Stimulated activated CD4-positive, alpha-beta T cell treated with anti-CD3 and anti-CD28 coated beads, Interleukin-15, amount 100 ng/mL, for 24 hours (primary cell): ENCODE measurements at regions not wholly inside any gene's neighbourhood (a gene's known extent, or its start where the extent isn't known, plus 50 kb on each side); places are given as distances from the start of the nearest gene placed in this dataset.

Source experiments
- DNase-seq: peaks from one replicate; pipeline ENCODE4 v3.0.0-alpha.2; 2020

DNA sequence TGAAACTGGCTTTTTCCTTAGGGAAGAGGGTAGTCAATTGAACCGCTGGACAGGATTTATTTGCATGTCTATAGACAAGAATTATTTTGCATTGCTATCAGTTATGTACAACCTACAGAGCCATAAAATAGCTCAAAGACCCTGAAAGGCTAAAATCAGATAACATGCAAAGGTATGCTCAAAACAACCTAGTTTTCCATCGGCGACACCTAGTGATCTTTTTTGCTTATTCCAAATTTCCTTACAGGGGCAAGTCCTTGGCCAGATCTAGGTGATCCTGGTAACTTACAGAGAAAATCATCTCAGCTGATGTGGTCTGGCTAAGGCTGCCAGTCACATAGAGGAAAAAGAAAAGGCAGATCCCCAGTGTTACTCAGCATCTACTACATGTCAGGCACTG lies 141.2 kb upstream of the RPL38 start:
- DNase-seq: no peak

DNA sequence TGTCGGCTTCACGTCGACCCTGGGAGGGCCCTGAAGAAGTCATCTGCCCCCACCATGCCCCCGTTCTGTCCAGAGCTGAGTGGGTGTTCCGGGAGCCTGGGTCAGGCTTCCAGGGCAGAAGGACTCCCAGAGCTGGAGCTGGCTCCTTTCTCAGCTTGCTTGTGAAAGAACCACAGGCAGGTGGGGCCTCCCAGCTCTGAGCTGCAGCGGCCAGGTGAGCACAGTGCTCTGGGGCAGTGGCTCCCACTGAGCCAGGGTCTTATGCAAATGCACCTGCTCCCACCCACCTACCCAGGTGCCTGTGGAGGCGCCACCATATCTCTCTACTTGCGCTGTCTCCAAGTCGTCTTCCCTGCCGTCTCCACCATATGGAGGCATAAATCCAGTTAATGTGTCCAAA lies 140.0 kb upstream of the RPL38 start:
- no peak for DNase-seq

DNA sequence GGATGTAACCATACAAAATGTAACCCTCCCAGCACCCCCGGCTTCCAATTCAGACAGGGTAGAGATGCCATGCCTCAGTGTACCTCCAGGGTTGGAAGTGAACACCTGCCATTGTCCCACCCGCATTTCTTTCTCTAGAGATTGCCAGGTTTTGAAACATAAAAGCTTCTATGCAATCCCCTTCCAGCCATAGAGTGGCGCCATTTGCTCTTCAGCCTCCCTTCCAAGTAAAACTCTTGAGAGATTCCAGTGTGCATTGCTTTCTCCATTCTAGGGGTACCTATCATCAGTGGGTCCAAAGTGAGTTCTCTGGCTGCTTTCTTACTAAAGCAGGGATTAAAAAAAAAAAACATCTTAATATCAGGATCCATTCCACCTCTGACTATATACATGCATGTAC lies 133.1 kb upstream of the RPL38 start:
- DNase-seq: no peak

DNA sequence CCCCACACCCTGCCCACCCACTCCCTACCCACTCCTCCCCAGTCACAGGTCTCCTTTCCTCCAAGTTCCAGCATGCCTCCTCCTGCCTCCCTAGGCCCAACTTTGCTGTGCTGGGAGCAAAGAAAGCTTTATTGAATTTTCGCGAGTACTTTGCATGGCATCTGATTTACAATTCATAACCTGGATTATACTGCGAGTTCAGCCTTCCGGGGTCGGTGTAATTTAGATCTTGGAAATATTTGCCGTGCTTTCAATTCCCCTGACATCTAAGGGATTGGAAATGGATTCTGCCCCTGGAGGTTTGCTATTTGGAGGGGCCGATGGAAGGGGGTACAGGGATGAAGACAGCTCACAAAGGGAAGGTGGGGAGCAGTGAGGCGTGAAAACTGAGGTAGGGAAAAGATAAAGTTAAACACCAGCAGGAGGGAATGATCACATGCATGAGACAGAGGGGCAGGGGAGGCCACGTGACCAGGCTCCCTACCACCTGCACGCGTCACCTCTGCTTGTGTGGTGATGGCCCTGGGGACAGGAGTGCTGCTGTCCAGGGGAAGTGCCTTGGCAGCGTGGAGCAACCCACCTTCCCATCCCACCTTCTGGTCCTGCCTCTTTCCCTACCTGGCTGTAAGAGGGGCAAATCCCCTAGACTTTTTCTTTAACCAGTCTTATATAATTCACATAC lies 132.3 kb upstream of the RPL38 start:
- no peak for DNase-seq

DNA sequence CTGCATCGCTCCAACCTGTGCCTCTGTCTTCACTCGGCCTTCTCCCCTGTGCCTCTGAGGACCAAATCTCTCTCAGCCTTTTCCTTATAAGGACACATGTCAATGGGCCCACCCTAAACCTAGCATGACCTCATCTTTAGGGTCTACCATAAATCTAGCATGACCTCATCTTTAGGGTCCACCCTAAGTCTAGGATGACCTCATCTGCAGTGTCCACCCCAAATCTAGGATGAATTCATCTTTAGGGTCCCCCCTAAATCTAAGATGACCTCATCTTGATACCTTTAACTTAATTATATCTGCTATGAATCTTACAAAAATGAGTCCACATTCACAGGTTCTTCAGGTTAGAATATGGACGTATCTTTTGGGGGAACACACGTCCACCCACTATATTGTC lies 131.1 kb upstream of the RPL38 start:
- DNase-seq: no peak

DNA sequence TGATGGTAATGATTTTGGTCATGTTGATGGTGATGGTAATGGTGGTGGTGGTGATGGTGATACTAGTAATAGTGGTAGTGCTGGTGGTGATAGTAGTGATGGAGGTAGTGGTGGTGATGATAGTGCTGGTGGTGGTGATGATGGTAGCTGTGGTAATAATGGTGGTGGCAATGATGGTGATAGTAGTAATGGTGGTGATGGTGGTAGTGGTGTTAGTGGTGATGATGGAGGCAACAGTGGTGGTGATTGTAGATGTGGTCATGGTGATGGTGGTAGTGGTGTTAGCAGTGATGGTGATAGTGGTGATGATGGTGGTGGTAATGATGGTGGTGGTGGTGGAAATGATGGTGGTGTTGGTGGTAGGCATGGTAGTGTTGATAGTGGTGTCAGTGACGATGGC lies 127.0 kb upstream of the RPL38 start:
- no peak for DNase-seq

DNA sequence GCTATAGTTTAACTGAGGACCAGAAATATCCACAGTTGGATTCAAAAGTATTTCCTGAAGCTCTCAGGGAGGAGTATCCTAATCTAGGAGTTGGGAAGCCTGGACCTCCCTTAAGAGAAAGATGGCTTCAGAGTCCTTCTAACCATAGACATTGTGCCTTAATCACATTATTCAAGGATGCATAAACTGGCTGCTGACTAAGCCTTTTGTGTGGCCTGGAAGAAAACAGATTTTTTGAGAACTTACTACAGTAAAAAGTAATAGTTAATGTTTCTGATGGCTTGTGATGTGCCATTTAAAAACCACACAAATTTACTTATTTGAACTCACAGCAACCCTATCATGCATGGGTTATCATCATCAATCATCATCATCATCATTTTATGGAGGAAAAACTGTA lies 126.2 kb upstream of the RPL38 start:
- no peak for DNase-seq

DNA sequence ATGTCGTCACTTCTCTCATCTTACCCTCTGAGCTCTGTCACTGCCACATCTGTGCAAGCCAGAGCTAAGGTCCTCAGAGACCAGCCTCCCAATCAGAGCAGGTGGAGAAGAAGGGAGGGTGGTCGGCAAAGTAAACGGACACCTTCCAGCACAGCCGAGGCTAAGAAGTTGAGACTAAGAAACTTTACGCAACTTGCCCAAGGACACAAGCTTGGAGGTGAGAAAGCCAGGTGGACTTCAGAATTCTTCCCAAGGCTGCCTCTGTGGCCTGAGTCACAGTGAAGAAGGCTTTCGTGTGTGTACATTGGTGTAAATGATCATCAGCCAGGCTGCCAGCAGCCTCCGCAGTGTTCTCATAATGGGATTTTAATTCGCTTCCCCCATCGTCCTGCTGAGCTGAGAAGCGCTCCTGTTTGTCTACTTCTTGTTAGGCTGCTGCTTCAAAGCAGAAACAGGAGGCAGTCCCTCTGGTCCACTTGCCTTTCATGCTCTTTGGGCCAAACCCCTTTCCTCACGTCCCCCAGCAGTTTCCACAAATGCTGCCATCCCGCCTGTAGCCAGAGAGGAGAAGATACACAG lies 125.0 kb upstream of the RPL38 start:
- no peak for DNase-seq

DNA sequence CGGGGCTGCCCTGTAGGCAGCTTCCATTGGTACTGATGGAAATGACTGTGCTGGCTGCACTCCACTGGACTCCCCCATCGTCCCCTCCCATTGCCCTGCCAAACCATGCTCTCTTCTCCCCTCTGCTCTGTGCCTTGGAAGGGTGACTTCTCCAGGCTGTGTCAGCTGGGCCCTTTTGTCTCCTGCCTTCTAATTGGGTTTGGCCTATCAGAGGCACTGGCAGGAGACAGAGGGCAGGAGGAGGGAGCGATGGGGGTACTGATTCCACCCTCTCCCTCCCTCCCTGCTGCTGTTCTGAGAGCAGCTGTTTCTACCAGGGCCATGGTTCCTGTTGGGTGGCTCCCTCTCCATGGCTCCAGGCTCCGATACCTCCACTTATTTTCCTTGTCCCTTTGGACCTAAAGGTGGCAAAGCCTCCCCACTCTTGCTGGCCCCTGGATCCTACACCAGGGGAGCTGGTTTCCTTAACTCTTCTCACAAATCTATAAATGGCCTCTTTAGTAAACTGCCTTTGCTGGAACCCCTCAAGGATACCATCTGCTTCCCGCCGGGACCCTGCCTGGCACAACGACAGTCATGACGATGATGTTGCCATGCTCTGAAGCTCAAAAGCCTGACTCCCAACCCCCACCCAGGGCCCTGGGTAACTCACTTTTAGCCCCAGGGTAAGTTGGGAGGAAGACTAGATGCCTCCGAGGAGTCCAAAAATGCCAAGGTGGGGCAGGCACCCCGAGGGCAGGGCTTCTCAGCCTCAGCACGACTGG lies 123.8 kb upstream of the RPL38 start:
- no peak for DNase-seq

DNA sequence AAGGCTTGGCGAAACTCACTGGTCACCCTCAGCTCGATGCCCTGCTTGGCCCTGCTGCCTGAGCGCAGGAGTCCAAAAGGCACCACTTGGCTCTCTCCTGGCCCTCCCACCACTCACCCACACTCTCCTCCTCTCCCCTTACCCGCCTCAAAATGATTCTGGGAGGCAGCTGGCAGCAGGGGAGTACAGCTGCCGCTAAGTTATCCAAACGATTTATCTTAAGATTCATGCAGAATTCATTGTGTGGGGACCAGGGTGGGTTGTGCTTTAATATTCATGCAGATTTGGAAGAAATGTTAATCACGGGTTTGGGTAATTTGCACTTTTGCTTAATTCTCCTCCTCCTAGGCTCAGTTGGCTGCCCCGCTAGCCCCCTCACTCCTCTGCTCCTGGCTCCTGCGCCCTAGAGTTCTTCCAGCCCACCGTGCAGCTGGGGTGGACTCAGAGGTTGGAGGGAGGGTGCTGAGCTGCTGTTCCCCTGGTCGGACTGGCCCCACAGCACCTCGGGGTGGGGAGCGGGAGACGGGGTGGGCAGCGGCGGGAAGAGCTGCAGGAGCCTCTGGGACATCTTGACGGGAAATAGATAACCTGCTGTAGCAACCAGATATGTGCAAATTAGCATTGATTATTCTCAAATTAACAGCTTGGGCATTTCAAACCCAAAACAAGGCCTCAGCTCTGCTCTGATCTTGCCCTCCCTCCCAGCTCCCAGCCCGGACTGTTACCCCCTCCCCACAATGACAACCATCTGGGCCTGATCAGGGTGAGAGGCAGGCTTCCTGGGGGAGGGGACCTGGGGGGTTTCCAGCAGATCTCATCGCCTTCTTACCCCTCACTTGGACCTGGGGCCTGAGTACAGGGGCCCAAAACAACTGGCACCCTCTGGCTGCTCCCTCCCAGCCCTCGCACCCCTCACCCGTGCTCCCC lies 122.6 kb upstream of the RPL38 start:
- no peak for DNase-seq

DNA sequence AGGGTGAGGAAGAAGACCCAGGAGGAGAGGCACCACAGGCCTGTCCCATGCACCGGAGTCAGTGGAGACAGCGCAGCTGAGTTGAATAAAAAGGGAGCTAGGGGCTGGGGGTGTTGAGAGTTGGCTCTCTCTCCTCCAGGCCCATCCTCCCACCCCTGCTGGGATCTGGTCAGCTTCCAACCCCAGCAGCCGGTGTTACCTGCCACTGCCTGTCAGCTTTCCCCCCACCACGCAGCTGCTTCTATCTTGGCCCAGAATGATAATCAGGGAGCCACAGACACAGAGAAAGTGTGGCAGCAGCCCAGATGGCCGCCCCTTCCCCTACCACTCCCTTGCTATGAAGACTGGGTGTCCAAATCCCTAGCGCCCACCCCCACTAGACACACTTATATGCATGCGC lies 120.6 kb upstream of the RPL38 start:
- DNase-seq: no peak

DNA sequence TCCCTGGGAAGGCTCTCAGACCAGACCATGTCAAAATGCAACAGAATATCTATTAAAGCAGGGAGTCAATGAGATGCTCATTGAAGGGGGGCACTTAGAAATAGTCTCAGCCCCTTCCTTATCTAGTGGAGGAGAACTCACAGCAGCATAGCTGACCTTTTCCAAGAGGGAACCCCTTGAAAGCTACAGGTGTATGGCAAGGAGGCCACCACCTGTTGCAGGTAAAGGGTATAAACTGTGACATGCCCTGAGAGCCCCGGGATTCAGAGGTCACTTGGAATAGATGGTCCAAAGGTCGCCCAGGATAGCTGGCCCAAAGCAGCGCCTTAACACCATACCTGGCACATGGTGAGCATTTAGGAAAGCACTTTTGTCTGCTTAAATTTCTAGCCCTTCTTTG lies 120.2 kb upstream of the RPL38 start:
- no peak for DNase-seq

DNA sequence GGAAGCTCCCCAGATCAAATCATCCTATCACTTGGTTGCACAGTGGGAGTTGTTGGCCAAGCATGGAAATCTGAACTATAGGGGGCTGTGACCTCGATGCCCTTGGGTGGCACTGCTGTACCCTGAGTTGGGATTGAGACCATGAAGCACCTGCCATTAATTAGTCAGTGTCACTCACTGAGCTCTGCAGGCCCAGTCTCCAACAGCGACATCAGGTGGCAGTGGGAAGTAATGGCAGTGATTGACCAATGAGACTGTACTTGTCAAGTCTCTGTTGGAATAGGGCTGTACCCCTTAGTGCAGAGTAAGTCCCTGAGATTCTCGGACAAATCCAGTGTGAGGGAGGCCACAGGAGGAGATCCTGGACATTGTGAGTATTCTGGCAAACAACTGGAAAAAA lies 118.0 kb upstream of the RPL38 start:
- no peak for DNase-seq

DNA sequence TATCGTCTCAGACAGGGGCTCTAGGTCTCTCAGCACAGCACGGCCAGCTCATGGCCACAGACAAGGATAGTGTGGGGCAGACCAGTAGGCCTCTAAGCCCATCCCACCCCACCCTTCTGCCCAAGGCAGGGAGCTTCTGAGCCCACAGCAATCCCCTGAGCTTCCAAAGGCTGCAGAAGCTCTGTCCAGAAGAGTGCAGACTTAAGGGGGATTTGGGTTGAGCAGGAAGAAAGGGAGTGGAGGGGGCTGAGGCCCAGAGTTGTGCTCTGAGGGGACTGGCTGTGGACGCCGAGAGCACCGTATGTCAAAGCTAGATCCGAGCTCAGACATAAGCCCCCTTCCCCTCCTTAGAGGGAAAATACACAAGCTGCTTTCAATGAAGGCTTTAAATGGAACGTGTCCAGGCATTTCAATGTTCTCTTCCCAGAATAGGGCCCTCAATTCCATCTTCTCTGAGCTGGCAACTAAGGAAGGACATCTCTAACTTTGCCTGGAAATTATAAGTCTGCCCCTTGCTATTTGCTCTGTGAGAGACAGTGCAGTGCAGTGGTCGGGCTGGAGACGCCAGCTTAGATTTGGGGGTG lies 116.4 kb upstream of the RPL38 start:
- DNase-seq: no peak

DNA sequence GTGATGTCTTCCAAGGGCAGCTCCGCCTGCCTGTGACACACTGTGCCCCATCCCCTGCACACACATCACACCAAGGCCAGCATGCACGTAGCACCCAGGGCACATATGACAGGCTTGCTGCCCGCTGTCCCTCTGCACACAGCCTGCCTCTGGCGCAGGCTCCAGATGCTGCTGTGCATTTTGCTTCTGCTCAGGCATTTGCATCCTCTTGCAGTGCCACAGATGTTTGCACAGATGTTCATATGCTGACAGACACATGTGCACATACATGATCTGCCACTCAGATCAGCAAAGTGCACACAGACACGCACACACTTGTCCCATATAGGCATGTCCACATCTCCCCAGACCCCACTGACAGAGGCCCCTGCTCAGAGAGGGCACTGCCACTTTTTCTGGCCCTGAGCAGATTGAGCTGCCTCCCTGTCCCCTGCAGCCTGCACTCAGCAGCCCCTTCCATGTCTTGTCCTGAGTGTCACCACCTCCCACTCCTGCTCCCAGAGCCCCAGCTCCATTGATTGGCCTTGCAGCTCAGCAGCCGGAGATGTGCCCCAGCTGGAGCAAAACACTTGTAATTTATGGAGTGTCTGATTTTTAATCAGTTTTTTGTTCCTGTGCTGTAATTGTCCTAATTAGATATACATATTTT lies 115.1 kb upstream of the RPL38 start:
- DNase-seq: no peak

DNA sequence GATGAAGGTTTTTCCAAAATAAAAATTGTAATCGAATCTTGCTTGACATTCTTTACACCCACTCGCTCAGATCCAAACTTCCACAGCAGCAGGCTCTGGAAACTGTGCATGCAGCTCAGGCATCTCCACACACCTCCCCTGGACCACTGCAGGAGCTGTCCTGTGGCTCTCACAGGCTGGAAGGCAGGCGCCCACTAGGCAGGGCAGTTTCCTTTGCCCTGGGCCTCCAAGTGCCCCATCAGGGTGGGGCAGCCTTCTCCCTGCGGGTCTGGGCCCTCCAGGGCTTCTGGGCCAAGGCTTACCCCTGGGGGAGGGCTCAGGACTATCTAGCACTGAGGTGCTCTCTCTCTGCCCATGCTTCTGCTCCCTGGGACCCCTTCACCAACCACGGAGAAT lies 114.5 kb upstream of the RPL38 start:
- DNase-seq: no peak

DNA sequence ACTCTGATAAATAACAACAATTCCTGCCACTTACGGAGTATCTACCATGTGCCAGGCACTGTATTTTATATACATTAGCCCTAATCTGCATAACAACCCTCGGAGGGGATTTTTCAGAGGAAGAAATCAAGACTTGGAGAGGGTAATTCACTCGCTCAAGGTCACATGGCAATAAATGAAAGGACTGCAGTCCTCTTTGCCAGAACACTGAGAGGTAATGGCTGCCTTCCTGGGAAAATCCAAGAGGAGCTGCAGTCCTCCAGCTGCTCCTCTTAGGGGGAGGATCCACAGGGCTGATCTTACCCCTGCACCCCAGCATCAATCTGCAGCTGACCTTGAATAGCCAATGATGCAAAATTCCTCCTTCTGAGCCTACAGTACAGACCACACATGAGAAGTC lies 114.1 kb upstream of the RPL38 start:
- no peak for DNase-seq

DNA sequence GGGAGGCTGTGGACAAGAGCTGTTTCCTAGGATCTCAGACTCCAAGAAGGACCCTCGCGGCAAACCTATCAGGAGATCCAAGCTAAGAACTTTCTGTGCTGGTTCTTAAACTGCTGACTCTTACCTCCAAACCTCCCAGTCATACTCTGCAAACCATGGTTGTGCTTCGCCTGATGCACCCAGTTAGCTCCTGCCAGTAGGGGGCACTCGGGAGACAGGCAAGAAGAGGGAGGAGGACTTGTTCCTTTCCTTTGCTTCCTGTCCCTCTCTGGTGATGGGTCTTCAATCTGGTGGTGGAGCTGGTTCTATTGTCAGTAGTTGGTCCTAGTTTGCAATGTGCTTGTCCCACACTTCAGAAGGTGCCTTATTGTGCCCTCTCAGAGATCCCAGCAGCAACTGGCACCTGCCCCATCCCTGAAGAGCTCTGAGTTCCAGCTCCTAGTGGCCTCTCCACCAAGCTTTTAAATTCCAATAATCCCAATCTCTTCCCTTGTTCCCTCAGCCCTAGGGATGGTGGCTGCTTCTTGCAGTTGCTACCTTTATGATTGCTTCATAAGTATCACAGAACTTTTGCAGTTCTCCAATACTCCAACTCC lies 113.5 kb upstream of the RPL38 start:
- peak; percentile 79 for DNase-seq

DNA sequence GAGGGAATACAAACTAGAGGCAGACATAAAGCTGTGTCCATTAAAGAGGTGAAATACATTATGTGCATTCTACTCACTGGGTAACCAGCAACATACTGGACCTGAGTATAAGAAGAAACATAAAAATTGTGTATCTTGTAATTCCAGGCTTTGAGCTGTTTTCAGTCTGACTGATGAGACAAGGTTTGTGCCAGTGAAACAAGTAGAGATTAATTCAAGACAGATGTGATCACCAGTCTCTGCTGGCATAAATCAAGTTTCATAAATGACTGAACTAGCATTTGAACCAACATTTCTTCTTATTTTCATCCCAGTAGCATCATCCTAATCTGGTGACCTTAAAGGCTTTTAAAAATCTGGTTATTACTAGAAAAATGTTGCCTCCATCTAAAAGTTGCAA lies 108.8 kb upstream of the RPL38 start:
- DNase-seq: no peak

DNA sequence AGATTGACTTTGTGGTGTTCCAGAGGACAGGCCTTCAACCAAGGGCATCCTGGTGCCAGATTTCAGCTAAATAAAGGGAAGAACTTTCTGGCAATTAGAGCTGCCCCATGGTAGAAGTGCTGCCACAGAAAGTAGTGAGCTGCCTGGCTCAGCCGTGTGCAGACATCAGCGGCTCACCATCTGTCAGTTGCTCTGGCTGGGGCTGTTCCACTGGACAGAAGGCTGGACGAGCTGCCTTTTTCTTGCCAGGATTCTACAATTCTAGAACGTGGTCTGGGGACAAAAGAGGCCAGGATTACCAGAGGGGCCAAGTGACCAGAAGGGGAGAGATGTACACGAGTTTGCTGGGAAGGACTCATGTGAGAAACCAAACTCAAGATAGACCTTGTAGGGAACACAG lies 107.0 kb upstream of the RPL38 start:
- no peak for DNase-seq

DNA sequence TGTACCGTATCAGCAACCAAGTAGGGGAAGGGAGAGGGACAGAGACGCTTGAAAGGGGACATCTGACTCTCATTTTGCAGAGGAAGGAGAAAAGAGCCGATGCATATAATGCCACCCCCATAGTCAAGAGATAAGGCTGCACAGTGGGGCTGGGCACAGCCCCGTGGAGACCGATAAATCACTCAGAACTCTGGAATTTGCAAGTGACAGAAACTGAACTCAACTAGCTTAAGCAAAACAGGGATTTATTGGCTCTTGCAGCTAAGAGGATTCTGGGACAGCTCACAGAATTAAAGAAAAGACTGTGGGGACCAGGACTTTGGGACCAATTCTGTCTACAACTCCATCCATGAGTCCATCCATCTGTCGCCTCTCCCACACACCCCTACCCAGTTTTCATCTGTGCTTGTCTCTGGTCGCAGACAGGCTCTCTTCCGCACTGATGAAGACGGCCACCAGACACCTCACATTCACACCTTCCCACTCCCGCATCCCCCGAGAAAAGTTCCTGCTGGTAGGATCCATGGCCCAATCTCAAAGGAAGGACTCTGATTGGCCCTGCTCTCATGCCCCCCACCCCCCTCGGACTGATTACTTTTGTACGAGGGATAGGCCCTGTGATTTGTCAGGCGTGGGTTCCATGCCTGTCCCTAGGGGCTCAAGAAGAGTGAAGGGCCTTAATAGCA lies 105.9 kb upstream of the RPL38 start:
- no peak for DNase-seq
